ENCODE measurements at regions not wholly inside any gene's neighbourhood (a gene's known extent, or its start where the extent isn't known, plus 50 kb on each side); places are given as distances from the start of the nearest gene placed in this dataset.

DNA sequence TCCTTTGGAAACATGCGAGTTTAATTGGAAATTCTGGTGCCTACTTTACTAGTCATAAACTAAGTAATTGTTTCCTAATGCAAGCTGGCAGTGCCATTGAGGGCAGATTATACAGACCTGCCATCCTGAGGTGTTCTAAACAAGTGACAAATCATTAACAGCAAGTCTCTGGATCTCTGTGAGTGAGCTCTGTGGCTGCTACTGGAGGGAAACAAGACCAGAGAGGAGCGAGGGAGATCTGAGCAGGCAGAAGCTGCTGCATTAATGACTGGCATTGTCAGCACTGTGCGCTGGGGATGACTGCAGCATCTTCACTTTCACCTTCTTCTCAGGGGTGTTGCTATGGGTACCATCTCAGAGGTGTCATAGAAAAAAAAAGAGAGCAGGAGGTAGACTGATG is 308.4 kb upstream of the DPH6 start:
- H4K20me1 ChIP-seq (ENCODE audit: insufficient read depth) = no peaks in the 10 kb centered on the region
- no peaks in the 10 kb centered on the region for H3K4me1 ChIP-seq (ENCODE audit: control insufficient read depth in 1 of 2, insufficient read depth in 2 of 2, low read length in 2 of 2)
- no peak for ATAC-seq
- DNase-seq (ENCODE audit: low read depth, low spot score) = no peak
- no peaks in the 10 kb centered on the region for H3K79me2 ChIP-seq (ENCODE audit: insufficient read depth, low read length)
- no peak overlapping the region for H3K27ac ChIP-seq (ENCODE audit: low read depth, low read length)
- no TSS peak for BruUV-seq (replicated peaks)
- intact Hi-C loops (cut with micrococcal nuclease) = no loop called here
- H3K9me3 ChIP-seq (ENCODE audit: control insufficient read depth in 1 of 2, insufficient read depth in 1 of 2, low read depth in 1 of 2, low read length in 2 of 2) = no peaks in the 10 kb centered on the region
- H3K36me3 ChIP-seq (ENCODE audit: control insufficient read depth in 1 of 2, insufficient read depth in 2 of 2, low read length in 2 of 2) = no peaks in the 10 kb centered on the region
- no peaks in the 10 kb centered on the region for H3K27me3 ChIP-seq (ENCODE audit: insufficient read depth, low read length)
- H3K4me2 ChIP-seq (ENCODE audit: low read length) = no peak overlapping the region
- POLR2A ChIA-PET = no interaction called here
- CTCF ChIA-PET = no interaction called here
- RAD21 ChIA-PET (ENCODE audit: low non-redundant PET in 1 of 2, low total read pairs in 2 of 2, uncharacterized antibody in 2 of 2, unreplicated experiment in 2 of 2) = no interaction called here
- no peak overlapping the region for H2AFZ ChIP-seq (ENCODE audit: low read depth, low read length, poor library complexity, severe bottlenecking)
- TF ChIP-seq TCF7L2 (IDR thresholded peaks at IDR 0.05; ENCODE audit: borderline replicate concordance, extremely low read depth, insufficient read depth, insufficient read length) (no peak), EZH2phosphoT487 (IDR thresholded peaks at IDR 0.05; ENCODE audit: borderline replicate concordance) (no peak), ZFX (IDR thresholded peaks at IDR 0.05) (no peak), CEBPB (IDR thresholded peaks at IDR 0.05; ENCODE audit: low read depth) (no peak)
- TF ChIP-seq, protein P1, sequence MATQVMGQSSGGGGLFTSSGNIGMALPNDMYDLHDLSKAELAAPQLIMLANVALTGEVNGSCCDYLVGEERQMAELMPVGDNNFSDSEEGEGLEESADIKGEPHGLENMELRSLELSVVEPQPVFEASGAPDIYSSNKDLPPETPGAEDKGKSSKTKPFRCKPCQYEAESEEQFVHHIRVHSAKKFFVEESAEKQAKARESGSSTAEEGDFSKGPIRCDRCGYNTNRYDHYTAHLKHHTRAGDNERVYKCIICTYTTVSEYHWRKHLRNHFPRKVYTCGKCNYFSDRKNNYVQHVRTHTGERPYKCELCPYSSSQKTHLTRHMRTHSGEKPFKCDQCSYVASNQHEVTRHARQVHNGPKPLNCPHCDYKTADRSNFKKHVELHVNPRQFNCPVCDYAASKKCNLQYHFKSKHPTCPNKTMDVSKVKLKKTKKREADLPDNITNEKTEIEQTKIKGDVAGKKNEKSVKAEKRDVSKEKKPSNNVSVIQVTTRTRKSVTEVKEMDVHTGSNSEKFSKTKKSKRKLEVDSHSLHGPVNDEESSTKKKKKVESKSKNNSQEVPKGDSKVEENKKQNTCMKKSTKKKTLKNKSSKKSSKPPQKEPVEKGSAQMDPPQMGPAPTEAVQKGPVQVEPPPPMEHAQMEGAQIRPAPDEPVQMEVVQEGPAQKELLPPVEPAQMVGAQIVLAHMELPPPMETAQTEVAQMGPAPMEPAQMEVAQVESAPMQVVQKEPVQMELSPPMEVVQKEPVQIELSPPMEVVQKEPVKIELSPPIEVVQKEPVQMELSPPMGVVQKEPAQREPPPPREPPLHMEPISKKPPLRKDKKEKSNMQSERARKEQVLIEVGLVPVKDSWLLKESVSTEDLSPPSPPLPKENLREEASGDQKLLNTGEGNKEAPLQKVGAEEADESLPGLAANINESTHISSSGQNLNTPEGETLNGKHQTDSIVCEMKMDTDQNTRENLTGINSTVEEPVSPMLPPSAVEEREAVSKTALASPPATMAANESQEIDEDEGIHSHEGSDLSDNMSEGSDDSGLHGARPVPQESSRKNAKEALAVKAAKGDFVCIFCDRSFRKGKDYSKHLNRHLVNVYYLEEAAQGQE (IDR thresholded peaks at IDR 0.05; ENCODE audit: low read depth) = no peak
- no peaks in the 10 kb centered on the region for H3K9me2 ChIP-seq (ENCODE audit: insufficient read depth)
- no peak overlapping the region for H3K4me3 ChIP-seq (replicated peaks in 1 of 2; ENCODE audit: low read depth in 1 of 2, low read length in 2 of 2)
- no peak overlapping the region for H3K9ac ChIP-seq (ENCODE audit: low read length)

DNA sequence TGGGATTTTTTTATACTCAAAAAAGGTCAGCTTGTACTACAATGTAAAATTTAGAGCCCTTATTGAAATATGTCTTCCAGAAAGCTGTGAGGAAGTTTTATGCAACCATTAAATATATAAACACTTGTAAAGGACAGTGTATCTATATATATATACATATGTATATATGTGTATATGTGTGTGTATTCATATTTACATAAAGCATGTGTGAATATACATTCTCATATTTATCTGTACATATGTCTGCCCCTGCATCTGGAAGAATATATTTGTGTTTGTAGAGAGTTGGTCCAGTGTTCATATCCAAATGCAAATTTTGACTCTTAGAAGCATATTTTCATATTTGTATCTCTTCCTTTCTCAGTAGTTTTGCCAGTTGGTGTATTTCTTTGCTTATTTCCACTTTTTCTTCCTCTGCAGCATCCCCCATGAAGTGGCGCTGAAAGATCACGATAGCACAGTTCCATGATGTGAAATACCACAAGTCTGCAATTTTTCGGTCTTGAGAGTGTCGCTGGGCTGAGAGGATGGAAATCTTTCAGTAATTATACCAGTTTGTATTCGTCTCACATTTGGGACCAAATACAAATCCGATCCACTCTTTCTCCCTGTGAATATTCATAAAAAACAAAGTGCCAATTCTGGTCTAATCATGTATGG is 311.7 kb upstream of the DPH6 start:
- no peak overlapping the region for H3K9ac ChIP-seq (ENCODE audit: low read length)
- no peaks in the 10 kb centered on the region for H3K9me2 ChIP-seq (ENCODE audit: insufficient read depth)
- H3K27ac ChIP-seq (ENCODE audit: low read depth, low read length) = no peak overlapping the region
- ChIA-PET RAD21 (ENCODE audit: low non-redundant PET in 1 of 2, low total read pairs in 2 of 2, uncharacterized antibody in 2 of 2, unreplicated experiment in 2 of 2) (no interaction called here), POLR2A (no interaction called here), CTCF (no interaction called here)
- intact Hi-C loops (cut with micrococcal nuclease) = no loop called here
- H3K36me3 ChIP-seq (ENCODE audit: control insufficient read depth in 1 of 2, insufficient read depth in 2 of 2, low read length in 2 of 2) = no peaks in the 10 kb centered on the region
- no peak overlapping the region for H3K4me2 ChIP-seq (ENCODE audit: low read length)
- H2AFZ ChIP-seq (ENCODE audit: low read depth, low read length, poor library complexity, severe bottlenecking) = no peak overlapping the region
- BruUV-seq (replicated peaks) = no TSS peak
- H3K79me2 ChIP-seq (ENCODE audit: insufficient read depth, low read length) = no peaks in the 10 kb centered on the region
- H3K4me3 ChIP-seq (replicated peaks in 1 of 2; ENCODE audit: low read depth in 1 of 2, low read length in 2 of 2) = no peak overlapping the region
- no peaks in the 10 kb centered on the region for H3K4me1 ChIP-seq (ENCODE audit: control insufficient read depth in 1 of 2, insufficient read depth in 2 of 2, low read length in 2 of 2)
- no peaks in the 10 kb centered on the region for H3K9me3 ChIP-seq (ENCODE audit: control insufficient read depth in 1 of 2, insufficient read depth in 1 of 2, low read depth in 1 of 2, low read length in 2 of 2)
- ATAC-seq (no peak), DNase-seq (ENCODE audit: low read depth, low spot score) (no peak)
- H3K27me3 ChIP-seq (ENCODE audit: insufficient read depth, low read length) = no peaks in the 10 kb centered on the region
- H4K20me1 ChIP-seq (ENCODE audit: insufficient read depth) = no peaks in the 10 kb centered on the region
- TF ChIP-seq ZNF274 (IDR thresholded peaks at IDR 0.05; ENCODE audit: low read depth, low read length) (no peak), EZH2 (IDR thresholded peaks at IDR 0.05) (no peak), POLR2A (IDR thresholded peaks at IDR 0.05; ENCODE audit: borderline replicate concordance, extremely low read depth, insufficient read depth, insufficient read length) (no peak), RAD21 (IDR thresholded peaks at IDR 0.05; ENCODE audit: low read depth) (no peak), YY1 (IDR thresholded peaks at IDR 0.05; ENCODE audit: extremely low read depth, insufficient replicate concordance, low read depth, low read length) (no peak), SRF (IDR thresholded peaks at IDR 0.05; ENCODE audit: low read depth) (no peak)
- TF ChIP-seq, protein P2, sequence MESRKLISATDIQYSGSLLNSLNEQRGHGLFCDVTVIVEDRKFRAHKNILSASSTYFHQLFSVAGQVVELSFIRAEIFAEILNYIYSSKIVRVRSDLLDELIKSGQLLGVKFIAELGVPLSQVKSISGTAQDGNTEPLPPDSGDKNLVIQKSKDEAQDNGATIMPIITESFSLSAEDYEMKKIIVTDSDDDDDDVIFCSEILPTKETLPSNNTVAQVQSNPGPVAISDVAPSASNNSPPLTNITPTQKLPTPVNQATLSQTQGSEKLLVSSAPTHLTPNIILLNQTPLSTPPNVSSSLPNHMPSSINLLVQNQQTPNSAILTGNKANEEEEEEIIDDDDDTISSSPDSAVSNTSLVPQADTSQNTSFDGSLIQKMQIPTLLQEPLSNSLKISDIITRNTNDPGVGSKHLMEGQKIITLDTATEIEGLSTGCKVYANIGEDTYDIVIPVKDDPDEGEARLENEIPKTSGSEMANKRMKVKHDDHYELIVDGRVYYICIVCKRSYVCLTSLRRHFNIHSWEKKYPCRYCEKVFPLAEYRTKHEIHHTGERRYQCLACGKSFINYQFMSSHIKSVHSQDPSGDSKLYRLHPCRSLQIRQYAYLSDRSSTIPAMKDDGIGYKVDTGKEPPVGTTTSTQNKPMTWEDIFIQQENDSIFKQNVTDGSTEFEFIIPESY (IDR thresholded peaks at IDR 0.05; ENCODE audit: extremely low read depth, insufficient replicate concordance, low read length) = no peak
- TF ChIP-seq, protein P3, sequence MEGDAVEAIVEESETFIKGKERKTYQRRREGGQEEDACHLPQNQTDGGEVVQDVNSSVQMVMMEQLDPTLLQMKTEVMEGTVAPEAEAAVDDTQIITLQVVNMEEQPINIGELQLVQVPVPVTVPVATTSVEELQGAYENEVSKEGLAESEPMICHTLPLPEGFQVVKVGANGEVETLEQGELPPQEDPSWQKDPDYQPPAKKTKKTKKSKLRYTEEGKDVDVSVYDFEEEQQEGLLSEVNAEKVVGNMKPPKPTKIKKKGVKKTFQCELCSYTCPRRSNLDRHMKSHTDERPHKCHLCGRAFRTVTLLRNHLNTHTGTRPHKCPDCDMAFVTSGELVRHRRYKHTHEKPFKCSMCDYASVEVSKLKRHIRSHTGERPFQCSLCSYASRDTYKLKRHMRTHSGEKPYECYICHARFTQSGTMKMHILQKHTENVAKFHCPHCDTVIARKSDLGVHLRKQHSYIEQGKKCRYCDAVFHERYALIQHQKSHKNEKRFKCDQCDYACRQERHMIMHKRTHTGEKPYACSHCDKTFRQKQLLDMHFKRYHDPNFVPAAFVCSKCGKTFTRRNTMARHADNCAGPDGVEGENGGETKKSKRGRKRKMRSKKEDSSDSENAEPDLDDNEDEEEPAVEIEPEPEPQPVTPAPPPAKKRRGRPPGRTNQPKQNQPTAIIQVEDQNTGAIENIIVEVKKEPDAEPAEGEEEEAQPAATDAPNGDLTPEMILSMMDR (IDR thresholded peaks at IDR 0.05 in 2 of 3, conservative IDR thresholded peaks at IDR 0.05 in 1 of 3; ENCODE audit: borderline replicate concordance in 1 of 3, insufficient read depth in 1 of 3, low read depth in 2 of 3, low read length in 2 of 3) = no peak

All from HCT116 (cell line).